Activated CD4-positive, alpha-beta memory T cell treated with anti-CD3 and anti-CD28 coated beads, Interleukin-2, amount 10 ng/mL, durations not matched to agents 7 days and 5 days (primary cell): ENCODE measurements at regions not wholly inside any gene's neighbourhood (a gene's known extent, or its start where the extent isn't known, plus 50 kb on each side); places are given as distances from the start of the nearest gene placed in this dataset.
"Not testable (repeated sequence)": the region's sequence is repeated elsewhere in the genome, so short reads cannot be mapped to it uniquely, and the experiment has no call there.

Experiments
- CTCF ChIA-PET: fragments of 350-600 bp; sonication (Branson Sonifier 250); formaldehyde crosslinking; loops from one replicate; lab custom pipeline; 2021; ENCODE audit warnings: antibody characterized with exemption, inconsistent platforms; lab: Charles Lee
- POLR2A ChIA-PET: fragments of 350-600 bp; sonication (Branson Sonifier 250); formaldehyde crosslinking; loops from one replicate; lab custom pipeline; 2021; ENCODE audit warnings: antibody characterized with exemption; lab: Charles Lee
- DNase-seq: peaks from one replicate; pipeline ENCODE4 v3.0.0-alpha.2; 2020
- H3K27ac Mint-ChIP-seq: one replicate; pipeline ENCODE4 v1.8.0; 2021; ENCODE audit warnings: mild to moderate bottlenecking, mixed read lengths
- H3K27me3 Mint-ChIP-seq: one replicate; pipeline ENCODE4 v1.8.0; 2021; ENCODE audit warnings: mixed read lengths
- H3K36me3 Mint-ChIP-seq: one replicate; pipeline ENCODE4 v1.8.0; 2021; ENCODE audit warnings: low read depth, mixed read lengths
- H3K4me1 Mint-ChIP-seq: one replicate; pipeline ENCODE4 v1.8.0; 2021; ENCODE audit warnings: mixed read lengths
- H3K4me3 Mint-ChIP-seq: one replicate; pipeline ENCODE4 v1.8.0; 2021; ENCODE audit warnings: mild to moderate bottlenecking, mixed read lengths
- H3K9me3 Mint-ChIP-seq: one replicate; pipeline ENCODE4 v1.8.0; 2021; ENCODE audit warnings: mixed read lengths

- DNase-seq = no peak
- Mint-ChIP-seq H3K27me3 (no peaks in the 10 kb centered on the region), H3K9me3 (no peaks in the 10 kb centered on the region), H3K4me1 (no peaks in the 10 kb centered on the region), H3K4me3 (no peak overlapping the region), H3K36me3 (no peaks in the 10 kb centered on the region), H3K27ac (no peak overlapping the region)
- CTCF ChIA-PET = no interaction called here
- POLR2A ChIA-PET = no interaction called here
These were observed 453.6 kb upstream of the PRR20A start for GRCh38 chr13:56687131-56687530.

DNA sequence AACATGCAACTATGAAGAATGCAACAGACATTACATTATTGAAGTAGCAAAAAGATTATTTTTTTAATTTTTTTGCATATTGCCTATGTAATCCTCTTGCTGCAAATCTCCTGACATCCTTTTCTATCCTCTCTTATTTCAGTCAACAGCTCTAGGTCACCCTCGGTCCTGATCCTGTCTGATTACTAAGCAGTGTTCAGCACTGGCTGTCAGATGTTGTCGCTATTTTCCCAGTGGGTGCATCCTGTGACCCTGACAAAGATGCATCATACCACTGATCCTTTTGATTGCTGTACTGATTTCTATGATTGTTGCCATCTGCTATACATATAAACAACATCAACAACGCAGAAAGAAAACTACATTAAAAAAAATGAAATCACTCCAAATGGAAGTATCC lies 443.7 kb upstream of the PRR20A start:
- no peak overlapping the region for H3K4me3 Mint-ChIP-seq
- no peaks in the 10 kb centered on the region for H3K4me1 Mint-ChIP-seq
- H3K27ac Mint-ChIP-seq = no peak overlapping the region
- H3K36me3 Mint-ChIP-seq = no peaks in the 10 kb centered on the region
- POLR2A ChIA-PET = no interaction called here
- H3K27me3 Mint-ChIP-seq = no peaks in the 10 kb centered on the region
- H3K9me3 Mint-ChIP-seq = peaks cover 14% of the 10 kb centered on the region
- CTCF ChIA-PET = no interaction called here
- DNase-seq = no peak

GRCh38 chr13:56700324-56700723 lies 440.4 kb upstream of the PRR20A start:
- Mint-ChIP-seq H3K9me3 (peaks cover 14% of the 10 kb centered on the region), H3K27ac (no peak overlapping the region), H3K36me3 (no peaks in the 10 kb centered on the region), H3K4me3 (no peak overlapping the region), H3K4me1 (no peaks in the 10 kb centered on the region), H3K27me3 (no peaks in the 10 kb centered on the region)
- ChIA-PET POLR2A (no interaction called here), CTCF (no interaction called here)
- DNase-seq = no peak

DNA sequence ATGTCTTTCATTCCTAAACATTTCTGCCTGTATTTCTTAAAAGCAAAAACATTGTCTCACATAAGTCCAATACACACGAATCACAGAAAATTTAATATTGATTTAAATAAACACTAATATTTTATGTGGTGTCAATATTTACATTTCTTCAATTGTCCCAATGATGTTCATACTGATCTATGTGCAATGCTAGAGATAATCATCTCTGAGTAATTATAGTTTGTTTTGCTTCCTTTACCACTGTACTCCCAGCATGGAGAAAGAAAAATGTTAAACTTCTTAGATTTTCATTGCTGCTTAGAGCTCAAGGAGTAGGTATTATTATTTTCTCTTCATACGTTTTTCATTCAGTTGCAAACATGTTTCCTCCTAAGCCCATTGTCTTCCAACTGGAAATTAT lies 434.2 kb upstream of the PRR20A start:
- CTCF ChIA-PET = no interaction called here
- Mint-ChIP-seq H3K27ac (no peak overlapping the region), H3K27me3 (no peaks in the 10 kb centered on the region), H3K4me1 (no peaks in the 10 kb centered on the region), H3K4me3 (no peak overlapping the region), H3K36me3 (no peaks in the 10 kb centered on the region), H3K9me3 (peaks cover 2% of the 10 kb centered on the region)
- POLR2A ChIA-PET = no interaction called here
- DNase-seq = no peak

DNA sequence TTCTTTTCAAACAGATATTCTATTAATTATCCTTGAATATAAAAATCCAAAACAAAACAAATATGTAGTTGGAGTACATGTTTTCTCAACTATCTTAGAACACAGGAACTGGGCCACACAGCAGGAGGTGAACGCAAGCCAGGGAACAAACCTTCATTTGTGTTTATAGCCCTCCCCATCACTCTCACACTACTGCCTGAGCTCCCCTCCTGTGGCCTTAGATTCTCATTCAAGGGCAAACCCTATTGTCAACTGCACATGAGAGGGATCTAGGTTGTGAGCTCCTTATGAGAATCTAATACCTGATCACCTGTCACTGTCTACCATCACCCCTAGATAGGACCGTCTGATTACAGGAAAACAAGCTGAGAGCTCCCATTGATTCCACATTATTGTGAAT lies 427.1 kb upstream of the PRR20A start:
- Mint-ChIP-seq H3K36me3 (no peaks in the 10 kb centered on the region), H3K4me3 (no peak overlapping the region), H3K4me1 (no peaks in the 10 kb centered on the region), H3K27me3 (no peaks in the 10 kb centered on the region), H3K9me3 (peaks cover 2% of the 10 kb centered on the region), H3K27ac (no peak overlapping the region)
- CTCF ChIA-PET = no interaction called here
- no peak for DNase-seq
- POLR2A ChIA-PET = no interaction called here

GRCh38 chr13:56718791-56719190 lies 421.9 kb upstream of the PRR20A start:
- Mint-ChIP-seq H3K4me1 (no peaks in the 10 kb centered on the region), H3K27me3 (no peaks in the 10 kb centered on the region), H3K27ac (no peak overlapping the region), H3K4me3 (no peak overlapping the region), H3K36me3 (no peaks in the 10 kb centered on the region), H3K9me3 (peaks cover 15% of the 10 kb centered on the region)
- POLR2A ChIA-PET = no interaction called here
- no peak for DNase-seq
- CTCF ChIA-PET = no interaction called here

DNA sequence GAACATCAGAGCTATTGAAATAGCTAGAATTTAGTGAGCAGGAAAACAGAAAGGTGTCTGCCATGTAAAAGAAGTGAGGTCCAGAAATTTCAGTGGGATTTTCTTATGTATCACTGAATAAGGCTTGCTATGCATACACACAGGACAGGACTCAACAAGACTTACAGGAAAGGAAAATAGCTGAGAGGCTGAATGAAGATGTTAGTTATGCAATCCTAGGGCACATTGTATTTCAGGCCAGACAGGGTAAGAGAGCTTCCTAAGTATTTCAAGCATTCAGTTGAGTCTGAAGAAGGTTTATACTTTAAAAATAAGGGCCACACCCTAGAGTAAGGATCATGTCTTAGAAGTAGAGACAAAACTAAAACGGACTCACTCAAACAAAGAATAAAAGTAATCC lies 419.9 kb upstream of the PRR20A start:
- peaks cover 15% of the 10 kb centered on the region for H3K9me3 Mint-ChIP-seq
- POLR2A ChIA-PET = no interaction called here
- H3K27me3 Mint-ChIP-seq = no peaks in the 10 kb centered on the region
- CTCF ChIA-PET = no interaction called here
- DNase-seq = no peak
- no peak overlapping the region for H3K4me3 Mint-ChIP-seq
- H3K4me1 Mint-ChIP-seq = no peaks in the 10 kb centered on the region
- H3K27ac Mint-ChIP-seq = no peak overlapping the region
- no peaks in the 10 kb centered on the region for H3K36me3 Mint-ChIP-seq

- H3K4me1 Mint-ChIP-seq = no peaks in the 10 kb centered on the region
- H3K4me3 Mint-ChIP-seq = no peak overlapping the region
- H3K27me3 Mint-ChIP-seq = no peaks in the 10 kb centered on the region
- no peak overlapping the region for H3K27ac Mint-ChIP-seq
- CTCF ChIA-PET = no interaction called here
- POLR2A ChIA-PET = no interaction called here
- peaks cover 8% of the 10 kb centered on the region for H3K9me3 Mint-ChIP-seq
- no peak for DNase-seq
- H3K36me3 Mint-ChIP-seq = no peaks in the 10 kb centered on the region
These were observed 405.2 kb upstream of the PRR20A start for GRCh38 chr13:56735537-56735942.

- DNase-seq = no peak
- H3K4me3 Mint-ChIP-seq = no peak overlapping the region
- no peak overlapping the region for H3K27ac Mint-ChIP-seq
- ChIA-PET POLR2A (no interaction called here), CTCF (no interaction called here)
- peaks cover 8% of the 10 kb centered on the region for H3K9me3 Mint-ChIP-seq
- no peaks in the 10 kb centered on the region for H3K27me3 Mint-ChIP-seq
- no peaks in the 10 kb centered on the region for H3K4me1 Mint-ChIP-seq
- H3K36me3 Mint-ChIP-seq = no peaks in the 10 kb centered on the region
These were observed 403.8 kb upstream of the PRR20A start for GRCh38 chr13:56736966-56737365.

GRCh38 chr13:56752636-56753035 lies 388.1 kb upstream of the PRR20A start:
- peaks cover 3% of the 10 kb centered on the region for H3K9me3 Mint-ChIP-seq
- ChIA-PET CTCF (no interaction called here), POLR2A (no interaction called here)
- no peaks in the 10 kb centered on the region for H3K4me1 Mint-ChIP-seq
- H3K27me3 Mint-ChIP-seq = no peaks in the 10 kb centered on the region
- no peak overlapping the region for H3K4me3 Mint-ChIP-seq
- DNase-seq = no peak
- no peak overlapping the region for H3K27ac Mint-ChIP-seq
- H3K36me3 Mint-ChIP-seq = no peaks in the 10 kb centered on the region

DNA sequence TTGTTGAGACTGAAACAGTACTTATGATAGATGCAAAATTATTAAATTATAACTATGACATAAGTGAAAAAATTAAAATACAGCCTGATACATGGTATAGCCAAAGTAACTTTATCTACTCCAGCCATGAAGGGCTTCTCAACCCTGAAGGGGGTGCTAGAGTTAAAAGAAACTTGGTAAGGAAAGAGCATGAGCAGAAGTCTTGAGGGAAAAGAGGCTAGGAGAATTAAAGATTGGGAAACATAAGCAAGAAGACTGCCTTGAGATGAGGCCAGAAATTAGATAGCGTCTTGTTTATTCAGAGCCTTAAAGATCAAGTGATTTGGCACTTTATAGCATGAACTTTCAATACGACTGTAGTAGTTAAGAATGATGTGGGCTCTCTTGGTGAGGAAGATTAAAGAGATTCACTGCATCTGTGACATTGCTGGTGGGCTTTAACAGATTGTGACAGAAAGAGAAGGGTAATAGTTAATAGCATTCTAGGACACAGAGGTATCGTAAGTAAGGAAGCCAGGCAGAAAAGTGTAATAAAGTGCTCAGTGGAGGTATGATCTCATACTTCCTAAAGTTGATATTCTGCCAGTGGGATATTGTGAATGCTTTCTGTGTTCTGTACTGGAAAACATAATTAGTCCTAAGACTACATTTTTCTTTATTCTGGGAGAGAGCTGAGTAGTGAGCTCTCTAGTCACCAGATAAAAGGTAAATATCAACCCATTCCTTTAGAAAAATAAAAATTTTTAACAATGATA lies 385.4 kb upstream of the PRR20A start:
- Mint-ChIP-seq H3K9me3 (peaks cover under 1% of the 10 kb centered on the region), H3K4me3 (no peak overlapping the region), H3K36me3 (no peaks in the 10 kb centered on the region), H3K4me1 (no peaks in the 10 kb centered on the region), H3K27me3 (no peaks in the 10 kb centered on the region), H3K27ac (no peak overlapping the region)
- ChIA-PET POLR2A (no interaction called here), CTCF (no interaction called here)
- no peak for DNase-seq

- POLR2A ChIA-PET, H3K4me1 Mint-ChIP-seq, H3K36me3 Mint-ChIP-seq, DNase-seq, H3K4me3 Mint-ChIP-seq, CTCF ChIA-PET, H3K27me3 Mint-ChIP-seq, H3K27ac Mint-ChIP-seq: not testable (repeated sequence)
- H3K9me3 Mint-ChIP-seq = peaks cover 24% of the 10 kb centered on the region
These were observed 377.4 kb upstream of the PRR20A start for GRCh38 chr13:56763333-56763732.

DNA sequence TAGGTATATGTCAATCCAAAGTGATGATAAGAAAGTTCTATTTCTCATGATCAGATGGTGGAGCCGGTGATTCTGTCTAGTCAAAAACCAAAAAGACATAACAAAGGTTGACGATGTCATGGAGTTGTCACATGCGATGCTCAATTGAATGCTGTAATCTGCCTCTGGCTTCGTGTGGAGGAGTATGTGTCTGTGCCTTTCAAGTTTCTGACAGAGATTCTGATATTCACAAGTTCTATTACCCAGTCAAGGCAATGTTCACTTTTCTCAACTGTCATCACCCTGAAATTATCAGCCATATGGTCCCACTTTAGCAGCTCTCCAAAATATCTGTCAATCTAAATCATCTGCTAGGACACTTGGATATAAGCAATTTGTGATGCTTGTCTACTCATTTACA lies 367.6 kb upstream of the PRR20A start:
- Mint-ChIP-seq H3K27me3 (no peaks in the 10 kb centered on the region), H3K27ac (no peak overlapping the region), H3K36me3 (no peaks in the 10 kb centered on the region), H3K4me1 (no peaks in the 10 kb centered on the region), H3K4me3 (no peak overlapping the region), H3K9me3 (peaks cover 9% of the 10 kb centered on the region)
- ChIA-PET CTCF (no interaction called here), POLR2A (no interaction called here)
- DNase-seq = no peak

DNA sequence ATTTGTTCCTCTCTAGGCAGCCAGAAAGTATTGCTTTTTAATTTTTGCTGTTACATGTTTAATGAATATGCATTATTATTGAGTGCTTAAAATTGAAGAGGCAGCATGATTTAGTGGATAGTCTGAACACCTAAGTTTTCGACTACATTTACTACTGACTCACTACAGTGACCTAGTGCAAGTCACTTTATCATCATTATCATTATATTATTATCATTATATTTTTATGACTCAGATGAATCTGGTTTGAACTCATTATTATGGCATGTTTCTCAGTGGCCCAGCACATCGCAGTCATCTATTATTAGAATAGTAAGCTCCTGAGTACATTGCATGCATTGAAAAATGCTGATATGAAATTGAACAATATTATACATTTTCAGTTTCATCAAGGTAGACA lies 351.2 kb upstream of the PRR20A start:
- DNase-seq = no peak
- Mint-ChIP-seq H3K4me1 (no peaks in the 10 kb centered on the region), H3K27ac (no peak overlapping the region), H3K36me3 (no peaks in the 10 kb centered on the region), H3K4me3 (no peak overlapping the region), H3K9me3 (peaks cover 2% of the 10 kb centered on the region), H3K27me3 (no peaks in the 10 kb centered on the region)
- POLR2A ChIA-PET = no interaction called here
- CTCF ChIA-PET = no interaction called here
